HepG2 (cell line): ENCODE measurements at regions not wholly inside any gene's neighbourhood (a gene's known extent, or its start where the extent isn't known, plus 50 kb on each side); places are given as distances from the start of the nearest gene placed in this dataset.

Experiments
- ATAC-seq: fragments of 200-7000 bp; cut with Tn5 transposase; 3 replicates; pipeline ENCODE4 v1.9.1; 2020; ENCODE audit warnings: mild to moderate bottlenecking, moderate library complexity
- BruUV-seq: library from RNA; stranded (reverse); fragments of 400-500 nt; replicated peaks from 2 replicates; lab custom pipeline; 2021; lab: Mats Ljungman, UMichigan
- CTCF ChIA-PET: fragments of 300-600 bp; formaldehyde crosslinking; extraction: SDS; loops from one replicate; lab custom pipeline; 2021; ENCODE audit warnings: low total read pairs, inconsistent platforms, low intra/inter-chr PET ratio; lab: Yijun Ruan, JAX
- POLR2A ChIA-PET: fragments of 350-600 bp; sonication (Branson Sonifier 250); formaldehyde crosslinking; loops from one replicate; lab custom pipeline; 2020; ENCODE audit warnings: antibody characterized with exemption, inconsistent platforms; lab: Yijun Ruan, JAX
- DNase-seq: peaks from one replicate; pipeline ENCODE4 v3.0.0-alpha.2; 2015; ENCODE audit warnings: low spot score
- FAIRE-seq: peaks from 3 replicates; lab custom pipeline; 2011; peaks lifted over from hg19 to GRCh38; lab: Jason Lieb, UNC
- H2AFZ ChIP-seq: one replicate; pipeline ENCODE4 v1.6.1; 2011; ENCODE audit warnings: low read length, inconsistent platforms
- H3K27ac ChIP-seq: fragments of 300-600 bp; 3 replicates; pipeline ENCODE4 v1.8.0; 2011; ENCODE audit warnings: mixed run types, mild to moderate bottlenecking, mixed read lengths, low read length, inconsistent platforms; ENCODE audit not compliant: insufficient read depth; ENCODE audit errors: extremely low read length
- H3K27me3 ChIP-seq, 2 experiments: fragments of 200-600 bp in 1 of 2; 2 replicates in 1 of 2; 3 replicates in 1 of 2; pipeline versions ENCODE4 v1.6.0 to v1.8.0; 2011; ENCODE audit warnings: low read length in 2 of 2, mild to moderate bottlenecking in 2 of 2, moderate library complexity in 2 of 2, inconsistent platforms in 1 of 2; ENCODE audit not compliant: insufficient read depth in 2 of 2, control insufficient read depth in 1 of 2
- H3K36me3 ChIP-seq, 2 experiments: fragments of 200-600 bp in 1 of 2; replicated peaks in 1 of 2; 2 replicates in 1 of 2; 3 replicates in 1 of 2; pipeline versions ENCODE4 v1.5.1 to v1.8.0; 2011; ENCODE audit warnings: low read length in 2 of 2, inconsistent platforms in 1 of 2; ENCODE audit not compliant: insufficient read depth in 2 of 2, control insufficient read depth in 1 of 2
- H3K4me1 ChIP-seq: 2 replicates; pipeline ENCODE4 v1.5.1; 2012; ENCODE audit warnings: low read length, inconsistent platforms; ENCODE audit not compliant: insufficient read depth
- H3K4me2 ChIP-seq: 2 replicates; pipeline ENCODE4 v1.6.0; 2011; ENCODE audit warnings: low read depth, low read length, inconsistent platforms
- H3K4me3 ChIP-seq, 3 experiments: fragments of 200-600 bp in 1 of 3; sonication (generic), shearing (Covaris generic) in 1 of 3; replicated peaks in 1 of 3; 2 replicates each; pipeline ENCODE4 v1.5.1; 2011 to 2016; ENCODE audit warnings: low read length in 3 of 3, inconsistent platforms in 2 of 3, low read depth in 2 of 3, mild to moderate bottlenecking in 2 of 3, control low read depth in 1 of 3, mixed read lengths in 1 of 3; ENCODE audit not compliant: insufficient read depth in 1 of 3
- H3K79me2 ChIP-seq: one replicate; pipeline ENCODE4 v1.6.1; 2011; ENCODE audit warnings: low read length, inconsistent platforms; ENCODE audit not compliant: insufficient read depth
- H3K9ac ChIP-seq: 2 replicates; pipeline ENCODE4 v1.6.0; 2011; ENCODE audit warnings: mild to moderate bottlenecking, low read depth, low read length, inconsistent platforms; ENCODE audit not compliant: insufficient read depth
- H3K9me3 ChIP-seq: 2 replicates; pipeline ENCODE4 v1.5.1; 2012; ENCODE audit warnings: mild to moderate bottlenecking, low read length
- H4K20me1 ChIP-seq: 2 replicates; pipeline ENCODE4 v1.6.0; 2011; ENCODE audit warnings: inconsistent platforms, mild to moderate bottlenecking, low read length, moderate library complexity; ENCODE audit not compliant: insufficient read depth
- CC2D1A ChIP-seq: sonication (generic); formaldehyde crosslinking; IDR thresholded peaks from 2 replicates; pipeline ENCODE4 v1.8.1; 2023; ENCODE audit warnings: mild to moderate bottlenecking, missing genetic modification reagents
- FOSL2 ChIP-seq: sonication (generic); formaldehyde crosslinking; IDR thresholded peaks from 2 replicates; pipeline ENCODE4 v1.4.0; 2020; ENCODE audit warnings: missing genetic modification reagents
- KIAA2018 ChIP-seq: sonication (generic); formaldehyde crosslinking; IDR thresholded peaks from 2 replicates; pipeline ENCODE4 v1.5.0; 2020; ENCODE audit warnings: mild to moderate bottlenecking, missing genetic modification reagents, borderline replicate concordance
- NFYC ChIP-seq: IDR thresholded peaks from 2 replicates; pipeline ENCODE4 v1.6.1; 2016; ENCODE audit warnings: missing genetic modification reagents, missing compliant biosample characterization
- NRL ChIP-seq: sonication (generic); formaldehyde crosslinking; IDR thresholded peaks from 2 replicates; pipeline ENCODE4 v1.5.0; 2020; ENCODE audit warnings: missing genetic modification reagents, mild to moderate bottlenecking, moderate library complexity, borderline replicate concordance
- SAP130 ChIP-seq: IDR thresholded peaks from 2 replicates; pipeline ENCODE4 v1.6.1; 2016; ENCODE audit warnings: low read depth
- TBX2 ChIP-seq: sonication (generic); formaldehyde crosslinking; IDR thresholded peaks from 2 replicates; pipeline ENCODE4 v1.5.0; 2020; ENCODE audit warnings: missing genetic modification reagents, mild to moderate bottlenecking, borderline replicate concordance
- TEAD3 ChIP-seq: optimal IDR thresholded peaks from 2 replicates; pipeline ENCODE3; 2016; ENCODE audit warnings: borderline replicate concordance
- THAP7 ChIP-seq: sonication (generic); formaldehyde crosslinking; IDR thresholded peaks from 2 replicates; pipeline ENCODE4 v1.8.1; 2023; ENCODE audit warnings: mild to moderate bottlenecking, missing genetic modification reagents
- ZNF234 ChIP-seq: sonication (generic); formaldehyde crosslinking; conservative IDR thresholded peaks from 2 replicates; pipeline ENCODE4 v1.5.1; 2020; ENCODE audit warnings: mild to moderate bottlenecking, missing genetic modification reagents
- ZNF577 ChIP-seq: sonication (generic); formaldehyde crosslinking; IDR thresholded peaks from 2 replicates; pipeline ENCODE4 v1.4.0; 2020; ENCODE audit warnings: mild to moderate bottlenecking, low read depth, missing genetic modification reagents, borderline replicate concordance
- ZNF691 ChIP-seq: sonication (generic); formaldehyde crosslinking; IDR thresholded peaks from 2 replicates; pipeline ENCODE4 v1.4.0; 2020; ENCODE audit warnings: missing genetic modification reagents, low read depth, mild to moderate bottlenecking, borderline replicate concordance
- ZSCAN21 ChIP-seq: sonication (generic); formaldehyde crosslinking; IDR thresholded peaks from 2 replicates; pipeline ENCODE4 v1.8.0; 2022; ENCODE audit warnings: mild to moderate bottlenecking, missing genetic modification reagents, moderate library complexity, borderline replicate concordance
- WGBS: methylation state at CpG from one replicate; pipeline ENCODE4 v1.1.6; 2017; ENCODE audit warnings: low lambda C conversion rate; 5-methylcytosine and 5-hydroxymethylcytosine counted together
- in situ Hi-C: cut with HindIII; loops from 2 replicates; pipeline ENCODE4 v1.10.0; 2017; ENCODE audit warnings: low pct_unique_long_range_greater_than_20kb; ENCODE audit not compliant: extremely low pct_ligation_motif_present
- intact Hi-C: fragments of 100-400 bp; cut with micrococcal nuclease; formaldehyde crosslinking; loops from one replicate; pipeline ENCODE4 v1.10.0; 2022; ENCODE audit not compliant: unreplicated experiment

GRCh38 chr10:5585517-5586206 is 60.9 kb downstream of the CALML3 start:
- Histone ChIP-seq H2AFZ (no peak overlapping the region), H3K36me3 (no peaks in the 10 kb centered on the region), H3K9me3 (peaks cover 6% of the 10 kb centered on the region; the same call in 1 of the 2 replicates), H3K27me3 (peaks cover 0 to 41% of the 10 kb centered on the region in 2 experiments; a peak in 3 of 5 replicates), H3K4me1 (peaks cover 86% of the 10 kb centered on the region), H3K4me3 (peak overlapping the region in 1 of 3 experiments; percentile 12; a peak in 3 of 6 replicates), H3K27ac (no peak overlapping the region), H3K9ac (no peak overlapping the region), H3K79me2 (no peaks in the 10 kb centered on the region), H4K20me1 (no peaks in the 10 kb centered on the region), H3K4me2 (peak overlapping the region; percentile 51)
- ATAC-seq (no peak; the same call in 2 of the 3 replicates), DNase-seq (peak; percentile 31), FAIRE-seq (no peak)
- ChIA-PET POLR2A (interaction anchor here (1.4 to 3.6 kb wide), 3 partner anchors 9 to 139 kb away, joined by 3 to 10 read pairs (median 8); no protein-coding TSS in a partner anchor), CTCF (no interaction called here)
- intact Hi-C loops, result loop anchor here (5.0 kb wide), 1 partner anchor 37 kb away; no protein-coding TSS in a partner anchor
- BruUV-seq, result no TSS peak
- in situ Hi-C loops, result no loop called here
- 22% methylated on average over 7 of the region's 7 CpGs for WGBS
- TF ChIP-seq ZNF691 (CRISPR knock-in tag) (no peak), TBX2 (CRISPR knock-in tag) (no peak), CC2D1A (no peak), SAP130 (peak; percentile 22; the same call in 1 of the 2 replicates), ZNF234 (CRISPR knock-in tag) (no peak), ZSCAN21 (CRISPR knock-in tag) (no peak), NRL (no peak), NFYC (no peak), ZNF577 (CRISPR knock-in tag) (no peak), FOSL2 (CRISPR knock-in tag) (peak; percentile 64), TEAD3 (no peak), KIAA2018 (no peak), THAP7 (no peak)
